IMR-90 (cell line): ENCODE measurements at regions not wholly inside any gene's neighbourhood (a gene's known extent, or its start where the extent isn't known, plus 50 kb on each side); places are given as distances from the start of the nearest gene placed in this dataset.

ENCODE experiments used
- ATAC-seq: fragments of 200-7000 bp; cut with Tn5 transposase; 2 replicates; pipeline ENCODE4 v1.9.1; 2020; ENCODE audit warnings: low read depth, mild to moderate bottlenecking, moderate library complexity
- BruUV-seq: library from RNA; stranded (reverse); fragments of 400-500 nt; replicated peaks from 2 replicates; lab custom pipeline; 2021; lab: Mats Ljungman, UMichigan
- CTCF ChIA-PET: fragments of 300-600 bp; formaldehyde crosslinking; extraction: SDS; loops from one replicate; lab custom pipeline; 2021; ENCODE audit warnings: antibody characterized with exemption; lab: Yijun Ruan, JAX
- POLR2A ChIA-PET: fragments of 300-600 bp; sonication (Branson Sonifier 250); formaldehyde crosslinking; loops from one replicate; lab custom pipeline; 2022; ENCODE audit warnings: antibody characterized with exemption; ENCODE audit not compliant: unreplicated experiment; lab: Charles Lee
- DNase-seq: peaks from one replicate; pipeline ENCODE4 v3.0.0; 2013
- H2AFZ ChIP-seq: replicated peaks from 2 replicates; pipeline ENCODE3; 2013; ENCODE audit warnings: low read length, mild to moderate bottlenecking; ENCODE audit not compliant: poor library complexity
- H2AK5ac ChIP-seq: 2 replicates; pipeline ENCODE4 v1.6.1; 2013; ENCODE audit warnings: low read depth, low read length, inconsistent platforms
- H2AK9ac ChIP-seq: replicated peaks from 2 replicates; pipeline ENCODE3; 2013; ENCODE audit warnings: mild to moderate bottlenecking, low read depth, low read length, moderate library complexity; ENCODE audit not compliant: poor library complexity
- H2BK120ac ChIP-seq: 2 replicates; pipeline ENCODE4 v1.6.1; 2013; ENCODE audit warnings: low read depth, low read length, inconsistent platforms
- H2BK15ac ChIP-seq: 3 replicates; pipeline ENCODE4 v1.6.1; 2013; ENCODE audit warnings: low read depth, low read length, inconsistent platforms
- H2BK20ac ChIP-seq: 2 replicates; pipeline ENCODE4 v1.6.1; 2013; ENCODE audit warnings: low read depth, mild to moderate bottlenecking, inconsistent platforms, low read length, moderate library complexity
- H2BK5ac ChIP-seq: 2 replicates; pipeline ENCODE4 v1.6.1; 2013; ENCODE audit warnings: mild to moderate bottlenecking, low read depth, low read length, inconsistent platforms; ENCODE audit not compliant: poor library complexity, severe bottlenecking
- H3K14ac ChIP-seq: replicated peaks from 2 replicates; pipeline ENCODE4 v1.6.1; 2013; ENCODE audit warnings: low read depth, low read length, inconsistent platforms
- H3K18ac ChIP-seq: 2 replicates; pipeline ENCODE4 v1.6.1; 2013; ENCODE audit warnings: low read depth, low read length, control low read depth
- H3K23ac ChIP-seq: 2 replicates; pipeline ENCODE4 v1.6.1; 2013; ENCODE audit warnings: low read depth, low read length, inconsistent platforms
- H3K27ac ChIP-seq: 2 replicates; pipeline ENCODE4 v1.5.1; 2013; ENCODE audit warnings: mild to moderate bottlenecking, control low read depth, low read length; ENCODE audit not compliant: insufficient read depth
- H3K27me3 ChIP-seq: 2 replicates; pipeline ENCODE4 v1.6.1; 2013; ENCODE audit warnings: low read length; ENCODE audit not compliant: control insufficient read depth, insufficient read depth
- H3K36me3 ChIP-seq: 2 replicates; pipeline ENCODE4 v1.6.1; 2013; ENCODE audit warnings: low read length, mixed read lengths; ENCODE audit not compliant: control insufficient read depth, insufficient read depth
- H3K4ac ChIP-seq: 2 replicates; pipeline ENCODE4 v1.6.1; 2013; ENCODE audit warnings: low read depth, low read length, inconsistent platforms
- H3K4me1 ChIP-seq: 2 replicates; pipeline ENCODE4 v1.6.1; 2013; ENCODE audit warnings: low read length, mixed read lengths; ENCODE audit not compliant: control insufficient read depth, insufficient read depth
- H3K4me2 ChIP-seq: 2 replicates; pipeline ENCODE4 v1.6.1; 2013; ENCODE audit warnings: low read depth, mild to moderate bottlenecking, control low read depth, low read length, moderate library complexity
- H3K4me3 ChIP-seq: 2 replicates; pipeline ENCODE4 v1.5.1; 2013; ENCODE audit warnings: low read depth, mild to moderate bottlenecking, control low read depth, low read length, moderate library complexity; ENCODE audit not compliant: insufficient read depth
- H3K56ac ChIP-seq: 2 replicates; pipeline ENCODE4 v1.6.1; 2013; ENCODE audit warnings: low read length, inconsistent platforms; ENCODE audit not compliant: insufficient read depth; ENCODE audit errors: extremely low read depth
- H3K79me1 ChIP-seq, 2 experiments: 2 replicates each; pipeline ENCODE4 v1.6.1; 2013; ENCODE audit warnings: low read length in 2 of 2, inconsistent platforms in 1 of 2, low read depth in 1 of 2
- H3K9ac ChIP-seq: 2 replicates; pipeline ENCODE4 v1.6.1; 2013; ENCODE audit warnings: low read depth, low read length, control low read depth
- H3K9me1 ChIP-seq: 2 replicates; pipeline ENCODE4 v1.6.1; 2013; ENCODE audit warnings: low read length, inconsistent platforms; ENCODE audit not compliant: insufficient read depth
- H3K9me3 ChIP-seq: 2 replicates; pipeline ENCODE4 v1.6.1; 2013; ENCODE audit warnings: low read length; ENCODE audit not compliant: control insufficient read depth, insufficient read depth
- H4K20me1 ChIP-seq: 2 replicates; pipeline ENCODE4 v1.6.1; 2013; ENCODE audit warnings: low read length, inconsistent platforms; ENCODE audit not compliant: insufficient read depth
- H4K5ac ChIP-seq: 2 replicates; pipeline ENCODE4 v1.6.1; 2013; ENCODE audit warnings: mild to moderate bottlenecking, low read depth, low read length, control low read depth
- H4K8ac ChIP-seq, 2 experiments: 2 replicates each; pipeline ENCODE4 v1.6.1; 2013; ENCODE audit warnings: low read depth in 2 of 2, low read length in 2 of 2, control low read depth in 1 of 2, inconsistent platforms in 1 of 2
- H4K91ac ChIP-seq: 2 replicates; pipeline ENCODE4 v1.6.1; 2013; ENCODE audit warnings: low read depth, low read length, inconsistent platforms; ENCODE audit not compliant: insufficient read depth
- BHLHE40 ChIP-seq: fragments of 150-350 bp; IDR thresholded peaks from 2 replicates; pipeline ENCODE4 v1.6.1; 2016; ENCODE audit warnings: mild to moderate bottlenecking, low read depth, low read length
- CEBPB ChIP-seq: IDR thresholded peaks from 2 replicates; pipeline ENCODE4 v1.6.1; 2012; ENCODE audit warnings: low read depth, low read length, improper control_type of control experiment
- CHD1 ChIP-seq: IDR thresholded peaks from 2 replicates; pipeline ENCODE4 v1.6.1; 2012; ENCODE audit warnings: low read depth, low read length, improper control_type of control experiment
- FOS ChIP-seq: fragments of 150-350 bp; IDR thresholded peaks from 2 replicates; pipeline ENCODE4 v1.6.1; 2016; ENCODE audit warnings: low read depth, low read length
- MAFK ChIP-seq: IDR thresholded peaks from 2 replicates; pipeline ENCODE4 v1.6.1; 2012; ENCODE audit warnings: low read depth, low read length, improper control_type of control experiment
- MAZ ChIP-seq: IDR thresholded peaks from 2 replicates; pipeline ENCODE4 v1.6.1; 2012; ENCODE audit warnings: low read depth, mild to moderate bottlenecking, low read length, improper control_type of control experiment, moderate library complexity, borderline replicate concordance
- MXI1 ChIP-seq: IDR thresholded peaks from 2 replicates; pipeline ENCODE4 v1.6.1; 2012; ENCODE audit warnings: low read depth, mild to moderate bottlenecking, low read length, moderate library complexity, borderline replicate concordance
- NFE2L2 ChIP-seq: fragments of 150-350 bp; IDR thresholded peaks from 2 replicates; pipeline ENCODE4 v1.6.1; 2016; ENCODE audit warnings: low read depth, mild to moderate bottlenecking, low read length
- POLR2A ChIP-seq: IDR thresholded peaks from 2 replicates; pipeline ENCODE4 v1.6.1; 2012; ENCODE audit warnings: mild to moderate bottlenecking, low read depth, low read length
- RAD21 ChIP-seq: IDR thresholded peaks from 2 replicates; pipeline ENCODE4 v1.6.1; 2012; ENCODE audit warnings: low read length, improper control_type of control experiment
- RCOR1 ChIP-seq: IDR thresholded peaks from 2 replicates; pipeline ENCODE4 v1.6.1; 2012; ENCODE audit warnings: mild to moderate bottlenecking, low read length, improper control_type of control experiment; ENCODE audit not compliant: insufficient replicate concordance
- RFX5 ChIP-seq: IDR thresholded peaks from 2 replicates; pipeline ENCODE4 v1.8.0; 2012; ENCODE audit warnings: low read depth, mild to moderate bottlenecking, low read length, moderate library complexity
- SMC3 ChIP-seq: fragments of 150-350 bp; IDR thresholded peaks from 2 replicates; pipeline ENCODE4 v1.6.1; 2016; ENCODE audit warnings: low read depth, mild to moderate bottlenecking, antibody characterized with exemption, low read length, moderate library complexity
- WGBS, 2 experiments: methylation state at CpG; one replicate each; pipeline versions ENCODE4 v1.1.5 to v1.1.7; 2013; ENCODE audit warnings: missing lambda C conversion rate in 2 of 2; ENCODE audit not compliant: insufficient read length in 1 of 2; ENCODE audit errors: extremely low coverage in 2 of 2; 5-methylcytosine and 5-hydroxymethylcytosine counted together
- dilution Hi-C: fragments of 300-500 bp; cut with HindIII; formaldehyde crosslinking; loops from one replicate; pipeline ENCODE4 v1.14.3; 2018; ENCODE audit warnings: low sequenced_read_pairs; ENCODE audit not compliant: unreplicated experiment
- in situ Hi-C: fragments of 300-500 bp; cut with MboI; formaldehyde crosslinking; loops from 3 replicates; pipeline ENCODE4 v1.14.3; 2019; ENCODE audit warnings: low sequenced_read_pairs, inconsistent platforms, mixed read lengths
- intact Hi-C: fragments of 100-400 bp; cut with micrococcal nuclease; formaldehyde crosslinking; loops from 2 replicates; pipeline ENCODE4 v1.10.0; 2022
- TF ChIP-seq, protein P1 (sequence below): conservative IDR thresholded peaks from 2 replicates; pipeline ENCODE4 v1.5.1; 2012; ENCODE audit warnings: mild to moderate bottlenecking, low read depth, low read length, improper control_type of control experiment
- TF ChIP-seq, protein P2 (sequence below): fragments of 150-350 bp; IDR thresholded peaks from 2 replicates; pipeline ENCODE4 v1.6.1; 2016; ENCODE audit warnings: low read depth, mild to moderate bottlenecking, low read length, moderate library complexity, borderline replicate concordance
- TF ChIP-seq, protein P3 (sequence below): fragments of 150-350 bp; IDR thresholded peaks from 2 replicates; pipeline ENCODE4 v1.6.1; 2017; ENCODE audit warnings: mild to moderate bottlenecking, antibody characterized with exemption, low read length, low read depth

DNA sequence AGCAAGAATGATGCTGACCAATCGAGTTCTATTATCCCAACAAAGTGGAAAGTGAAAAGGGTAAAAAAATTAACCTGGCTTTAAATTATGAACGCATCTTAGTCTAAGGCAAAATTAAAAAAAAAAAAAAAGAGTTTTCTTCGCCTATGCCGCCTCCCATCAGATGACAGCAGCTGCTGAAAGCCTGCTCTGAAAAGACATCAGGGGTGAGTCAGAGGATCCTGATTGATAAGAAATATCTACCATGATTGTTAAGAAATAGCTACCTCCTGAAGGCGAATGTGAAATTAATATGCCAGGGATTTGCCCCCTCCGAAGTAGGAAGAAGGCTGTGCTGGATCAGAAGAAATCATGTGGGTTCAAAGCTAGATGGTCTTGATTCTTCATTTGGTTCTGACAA, 216.8 kb upstream of the C1orf87 start:
- H3K4ac ChIP-seq, result no peak overlapping the region
- dilution Hi-C loops, result no loop called here
- H3K79me1 ChIP-seq, result no peaks in the 10 kb centered on the region
- H2BK15ac ChIP-seq, result no peak overlapping the region
- no peaks in the 10 kb centered on the region for H4K20me1 ChIP-seq
- H3K4me1 ChIP-seq, result no peaks in the 10 kb centered on the region
- H3K27ac ChIP-seq, result no peak overlapping the region
- no peak overlapping the region for H2BK20ac ChIP-seq
- no peak for ATAC-seq
- POLR2A ChIA-PET, result no interaction called here
- intact Hi-C loops, result no loop called here
- H3K14ac ChIP-seq, result no peak overlapping the region
- no peak overlapping the region for H3K18ac ChIP-seq
- H4K5ac ChIP-seq, result no peak overlapping the region
- no peak overlapping the region for H3K4me2 ChIP-seq
- CTCF ChIA-PET, result interaction anchor here (1.7 kb wide), 1 partner anchor 9 kb away, joined by 9 read pairs; no protein-coding TSS in a partner anchor
- H2AK9ac ChIP-seq, result no peak overlapping the region
- in situ Hi-C loops, result no loop called here
- TF ChIP-seq MAFK, result no peak
- TF ChIP-seq CHD1, result no peak
- TF ChIP-seq MXI1, result no peak
- TF ChIP-seq MAZ, result no peak
- TF ChIP-seq BHLHE40, result no peak
- TF ChIP-seq FOS, result no peak
- TF ChIP-seq, protein P1, sequence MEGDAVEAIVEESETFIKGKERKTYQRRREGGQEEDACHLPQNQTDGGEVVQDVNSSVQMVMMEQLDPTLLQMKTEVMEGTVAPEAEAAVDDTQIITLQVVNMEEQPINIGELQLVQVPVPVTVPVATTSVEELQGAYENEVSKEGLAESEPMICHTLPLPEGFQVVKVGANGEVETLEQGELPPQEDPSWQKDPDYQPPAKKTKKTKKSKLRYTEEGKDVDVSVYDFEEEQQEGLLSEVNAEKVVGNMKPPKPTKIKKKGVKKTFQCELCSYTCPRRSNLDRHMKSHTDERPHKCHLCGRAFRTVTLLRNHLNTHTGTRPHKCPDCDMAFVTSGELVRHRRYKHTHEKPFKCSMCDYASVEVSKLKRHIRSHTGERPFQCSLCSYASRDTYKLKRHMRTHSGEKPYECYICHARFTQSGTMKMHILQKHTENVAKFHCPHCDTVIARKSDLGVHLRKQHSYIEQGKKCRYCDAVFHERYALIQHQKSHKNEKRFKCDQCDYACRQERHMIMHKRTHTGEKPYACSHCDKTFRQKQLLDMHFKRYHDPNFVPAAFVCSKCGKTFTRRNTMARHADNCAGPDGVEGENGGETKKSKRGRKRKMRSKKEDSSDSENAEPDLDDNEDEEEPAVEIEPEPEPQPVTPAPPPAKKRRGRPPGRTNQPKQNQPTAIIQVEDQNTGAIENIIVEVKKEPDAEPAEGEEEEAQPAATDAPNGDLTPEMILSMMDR, result no peak
- TF ChIP-seq, protein P2, sequence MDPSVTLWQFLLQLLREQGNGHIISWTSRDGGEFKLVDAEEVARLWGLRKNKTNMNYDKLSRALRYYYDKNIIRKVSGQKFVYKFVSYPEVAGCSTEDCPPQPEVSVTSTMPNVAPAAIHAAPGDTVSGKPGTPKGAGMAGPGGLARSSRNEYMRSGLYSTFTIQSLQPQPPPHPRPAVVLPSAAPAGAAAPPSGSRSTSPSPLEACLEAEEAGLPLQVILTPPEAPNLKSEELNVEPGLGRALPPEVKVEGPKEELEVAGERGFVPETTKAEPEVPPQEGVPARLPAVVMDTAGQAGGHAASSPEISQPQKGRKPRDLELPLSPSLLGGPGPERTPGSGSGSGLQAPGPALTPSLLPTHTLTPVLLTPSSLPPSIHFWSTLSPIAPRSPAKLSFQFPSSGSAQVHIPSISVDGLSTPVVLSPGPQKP, result no peak
- TF ChIP-seq CEBPB, result no peak
- no peak for TF ChIP-seq RCOR1
- no peak for TF ChIP-seq RAD21
- no peak for TF ChIP-seq POLR2A
- no peak for TF ChIP-seq SMC3
- TF ChIP-seq NFE2L2, result no peak
- TF ChIP-seq, protein P3, sequence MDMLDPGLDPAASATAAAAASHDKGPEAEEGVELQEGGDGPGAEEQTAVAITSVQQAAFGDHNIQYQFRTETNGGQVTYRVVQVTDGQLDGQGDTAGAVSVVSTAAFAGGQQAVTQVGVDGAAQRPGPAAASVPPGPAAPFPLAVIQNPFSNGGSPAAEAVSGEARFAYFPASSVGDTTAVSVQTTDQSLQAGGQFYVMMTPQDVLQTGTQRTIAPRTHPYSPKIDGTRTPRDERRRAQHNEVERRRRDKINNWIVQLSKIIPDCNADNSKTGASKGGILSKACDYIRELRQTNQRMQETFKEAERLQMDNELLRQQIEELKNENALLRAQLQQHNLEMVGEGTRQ, result no peak
- TF ChIP-seq RFX5, result no peak
- H2BK5ac ChIP-seq, result no peak overlapping the region
- no peak for DNase-seq
- H3K36me3 ChIP-seq, result no peaks in the 10 kb centered on the region
- no peaks in the 10 kb centered on the region for H3K27me3 ChIP-seq
- no TSS peak for BruUV-seq
- H4K8ac ChIP-seq, result no peak overlapping the region
- H2BK120ac ChIP-seq, result no peak overlapping the region
- no peak overlapping the region for H2AK5ac ChIP-seq
- no peaks in the 10 kb centered on the region for H3K9me1 ChIP-seq
- no peak overlapping the region for H3K23ac ChIP-seq
- no peak overlapping the region for H3K4me3 ChIP-seq
- no peak overlapping the region for H3K9ac ChIP-seq
- H4K91ac ChIP-seq, result no peak overlapping the region
- H3K9me3 ChIP-seq, result no peaks in the 10 kb centered on the region
- no peak overlapping the region for H2AFZ ChIP-seq
- WGBS, 2 experiments, result no CpG with 5 or more reads among the region's 6 CpGs
- H3K56ac ChIP-seq, result no peak overlapping the region
